Progenitor cell of endocrine pancreas (in vitro differentiated cells): ENCODE measurements at regions not wholly inside any gene's neighbourhood (a gene's known extent, or its start where the extent isn't known, plus 50 kb on each side); places are given as distances from the start of the nearest gene placed in this dataset.

Source experiments
- DNase-seq: peaks from one replicate; pipeline ENCODE4 v3.0.0; 2021; ENCODE audit warnings: low spot score; ENCODE audit not compliant: unreplicated experiment
- H3K27ac Mint-ChIP-seq: 2 replicates; pipeline ENCODE4 v1.8.0; 2021; ENCODE audit warnings: mild to moderate bottlenecking, moderate library complexity, mixed read lengths
- H3K27me3 Mint-ChIP-seq: 2 replicates; pipeline ENCODE4 v1.8.0; 2021; ENCODE audit warnings: mixed read lengths
- H3K36me3 Mint-ChIP-seq: 2 replicates; pipeline ENCODE4 v1.8.0; 2022; ENCODE audit warnings: mixed read lengths; ENCODE audit not compliant: insufficient read depth
- H3K4me1 Mint-ChIP-seq: 2 replicates; pipeline ENCODE4 v1.8.0; 2021; ENCODE audit warnings: low read depth, mixed read lengths
- H3K4me3 Mint-ChIP-seq: 2 replicates; pipeline ENCODE4 v1.8.0; 2021; ENCODE audit warnings: low read depth, mild to moderate bottlenecking, moderate library complexity, mixed read lengths
- H3K9me3 Mint-ChIP-seq: 2 replicates; pipeline ENCODE4 v1.8.0; 2021; ENCODE audit warnings: low read depth, mixed read lengths
- TF ChIP-seq, protein P1 (sequence below): fragments of 200-600 bp; sonication (generic); IDR thresholded peaks from one replicate; pipeline ENCODE4 v1.5.0; 2021; ENCODE audit warnings: antibody characterized with exemption, mild to moderate bottlenecking; ENCODE audit not compliant: unreplicated experiment

- Mint-ChIP-seq H3K9me3 (peaks cover 17% of the 10 kb centered on the region), H3K27ac (no peak overlapping the region), H3K4me3 (no peak overlapping the region), H3K36me3 (no peaks in the 10 kb centered on the region), H3K4me1 (no peaks in the 10 kb centered on the region), H3K27me3 (no peaks in the 10 kb centered on the region)
- TF ChIP-seq, protein P1, sequence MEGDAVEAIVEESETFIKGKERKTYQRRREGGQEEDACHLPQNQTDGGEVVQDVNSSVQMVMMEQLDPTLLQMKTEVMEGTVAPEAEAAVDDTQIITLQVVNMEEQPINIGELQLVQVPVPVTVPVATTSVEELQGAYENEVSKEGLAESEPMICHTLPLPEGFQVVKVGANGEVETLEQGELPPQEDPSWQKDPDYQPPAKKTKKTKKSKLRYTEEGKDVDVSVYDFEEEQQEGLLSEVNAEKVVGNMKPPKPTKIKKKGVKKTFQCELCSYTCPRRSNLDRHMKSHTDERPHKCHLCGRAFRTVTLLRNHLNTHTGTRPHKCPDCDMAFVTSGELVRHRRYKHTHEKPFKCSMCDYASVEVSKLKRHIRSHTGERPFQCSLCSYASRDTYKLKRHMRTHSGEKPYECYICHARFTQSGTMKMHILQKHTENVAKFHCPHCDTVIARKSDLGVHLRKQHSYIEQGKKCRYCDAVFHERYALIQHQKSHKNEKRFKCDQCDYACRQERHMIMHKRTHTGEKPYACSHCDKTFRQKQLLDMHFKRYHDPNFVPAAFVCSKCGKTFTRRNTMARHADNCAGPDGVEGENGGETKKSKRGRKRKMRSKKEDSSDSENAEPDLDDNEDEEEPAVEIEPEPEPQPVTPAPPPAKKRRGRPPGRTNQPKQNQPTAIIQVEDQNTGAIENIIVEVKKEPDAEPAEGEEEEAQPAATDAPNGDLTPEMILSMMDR: no peak
- DNase-seq: no peak
Measured at GRCh38 chr1:163970699-163971098, 588.3 kb upstream of the PBX1 start.

- TF ChIP-seq, protein P1: no peak
Measured at GRCh38 chr1:163973586-163973985, 585.4 kb upstream of the PBX1 start.

GRCh38 chr1:163974120-163974519 is 584.9 kb upstream of the PBX1 start:
- Mint-ChIP-seq H3K36me3 (no peaks in the 10 kb centered on the region), H3K4me3 (no peak overlapping the region), H3K4me1 (peaks cover 14% of the 10 kb centered on the region), H3K27ac (no peak overlapping the region), H3K9me3 (peaks cover 3% of the 10 kb centered on the region), H3K27me3 (no peaks in the 10 kb centered on the region)
- TF ChIP-seq, protein P1: no peak
- DNase-seq: no peak

More at GRCh38 chr1:163973586-163973985, 585.4 kb upstream of the PBX1 start:
- no peak for DNase-seq
- H3K9me3 Mint-ChIP-seq: peaks cover 3% of the 10 kb centered on the region
- no peaks in the 10 kb centered on the region for H3K27me3 Mint-ChIP-seq
- H3K36me3 Mint-ChIP-seq: no peaks in the 10 kb centered on the region
- no peak overlapping the region for H3K4me3 Mint-ChIP-seq
- H3K27ac Mint-ChIP-seq: no peak overlapping the region
- peaks cover 12% of the 10 kb centered on the region for H3K4me1 Mint-ChIP-seq

DNA sequence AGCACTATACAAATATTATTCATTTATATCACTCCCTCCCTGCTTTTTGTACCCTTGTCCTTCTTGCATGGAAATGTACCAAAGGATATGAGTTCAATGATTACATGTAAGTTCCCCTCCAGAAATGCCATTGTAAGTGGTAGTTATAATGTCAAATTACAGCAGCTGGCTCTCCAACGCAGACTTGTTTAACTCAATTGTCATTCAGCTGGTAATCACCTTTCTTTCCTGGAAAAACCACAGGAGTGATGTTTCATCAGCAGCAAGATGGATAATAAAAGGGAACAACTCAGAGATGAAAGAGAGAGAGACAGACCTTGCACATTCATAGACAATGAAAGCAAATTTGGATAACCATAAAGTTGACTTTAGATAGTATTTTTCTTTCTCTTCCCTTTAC is 578.6 kb upstream of the PBX1 start:
- Mint-ChIP-seq H3K27ac (no peak overlapping the region), H3K4me1 (peaks cover 19% of the 10 kb centered on the region), H3K9me3 (peaks cover 3% of the 10 kb centered on the region), H3K27me3 (no peaks in the 10 kb centered on the region), H3K36me3 (no peaks in the 10 kb centered on the region), H3K4me3 (no peak overlapping the region)
- TF ChIP-seq, protein P1: no peak
- DNase-seq: no peak

DNA sequence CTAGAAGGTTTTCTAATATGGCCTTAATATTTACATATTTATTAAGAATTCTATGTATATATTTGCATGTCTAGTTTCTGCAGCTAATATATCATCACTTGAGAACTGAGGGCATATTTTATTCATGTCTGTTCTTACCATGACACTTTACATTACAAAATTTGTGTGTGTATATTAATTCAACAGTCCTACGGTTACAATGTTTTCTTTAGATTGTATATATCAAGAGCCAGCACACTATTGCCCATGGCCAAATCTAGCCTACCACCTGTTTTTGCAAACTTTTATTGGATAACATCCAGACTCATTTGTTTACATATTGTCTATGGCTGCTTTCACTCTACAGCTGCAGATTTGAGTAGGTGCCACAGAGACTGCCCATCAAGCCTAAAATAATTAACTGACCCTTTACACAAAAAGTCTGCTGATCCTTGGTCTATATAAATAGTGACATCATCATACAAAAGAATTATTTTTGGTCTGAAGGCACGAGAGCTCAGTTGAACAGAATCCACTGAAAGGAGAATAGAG is 577.4 kb upstream of the PBX1 start:
- Mint-ChIP-seq H3K27ac (no peak overlapping the region), H3K36me3 (no peaks in the 10 kb centered on the region), H3K27me3 (no peaks in the 10 kb centered on the region), H3K4me3 (no peak overlapping the region), H3K9me3 (peaks cover 3% of the 10 kb centered on the region), H3K4me1 (peaks cover 19% of the 10 kb centered on the region)
- no peak for DNase-seq
- TF ChIP-seq, protein P1: no peak
